ENCODE measurements at regions not wholly inside any gene's neighbourhood (a gene's known extent, or its start where the extent isn't known, plus 50 kb on each side); places are given as distances from the start of the nearest gene placed in this dataset.

DNA sequence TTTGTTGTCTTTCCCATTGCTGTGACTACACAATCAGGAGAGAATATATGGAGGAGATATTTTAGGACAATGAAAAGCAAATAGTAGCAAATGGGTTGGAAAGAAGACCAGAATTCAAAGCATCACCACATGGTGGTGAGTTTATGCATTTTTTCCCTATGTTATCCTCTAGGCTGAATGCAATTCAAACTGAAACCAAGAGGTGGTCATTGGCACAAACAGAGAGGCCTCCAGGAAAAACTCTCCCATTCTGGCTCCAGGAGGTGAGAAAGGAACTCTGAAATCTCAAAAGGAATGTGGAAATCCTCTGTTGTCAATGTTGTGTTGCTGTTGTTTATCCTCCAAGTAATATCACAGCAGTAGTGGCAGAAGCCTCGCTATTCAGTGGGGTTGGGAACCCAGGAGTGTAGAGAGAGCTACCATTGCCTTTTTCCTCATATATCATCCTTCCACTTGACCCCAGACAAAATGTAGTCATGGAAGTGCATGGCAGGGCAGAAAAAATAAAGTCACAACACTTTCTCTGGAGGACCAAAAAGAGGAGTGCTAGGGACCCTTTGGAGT is 819.1 kb downstream of the GRID1 start:
- H3K27me3 ChIP-seq (ENCODE audit: insufficient read depth, low read depth): no peaks in the 10 kb centered on the region
- no peak overlapping the region for H2AFZ ChIP-seq (ENCODE audit: low read depth)
- no peaks in the 10 kb centered on the region for H3K36me3 ChIP-seq (ENCODE audit: insufficient read depth)
- TF ChIP-seq, protein P1, sequence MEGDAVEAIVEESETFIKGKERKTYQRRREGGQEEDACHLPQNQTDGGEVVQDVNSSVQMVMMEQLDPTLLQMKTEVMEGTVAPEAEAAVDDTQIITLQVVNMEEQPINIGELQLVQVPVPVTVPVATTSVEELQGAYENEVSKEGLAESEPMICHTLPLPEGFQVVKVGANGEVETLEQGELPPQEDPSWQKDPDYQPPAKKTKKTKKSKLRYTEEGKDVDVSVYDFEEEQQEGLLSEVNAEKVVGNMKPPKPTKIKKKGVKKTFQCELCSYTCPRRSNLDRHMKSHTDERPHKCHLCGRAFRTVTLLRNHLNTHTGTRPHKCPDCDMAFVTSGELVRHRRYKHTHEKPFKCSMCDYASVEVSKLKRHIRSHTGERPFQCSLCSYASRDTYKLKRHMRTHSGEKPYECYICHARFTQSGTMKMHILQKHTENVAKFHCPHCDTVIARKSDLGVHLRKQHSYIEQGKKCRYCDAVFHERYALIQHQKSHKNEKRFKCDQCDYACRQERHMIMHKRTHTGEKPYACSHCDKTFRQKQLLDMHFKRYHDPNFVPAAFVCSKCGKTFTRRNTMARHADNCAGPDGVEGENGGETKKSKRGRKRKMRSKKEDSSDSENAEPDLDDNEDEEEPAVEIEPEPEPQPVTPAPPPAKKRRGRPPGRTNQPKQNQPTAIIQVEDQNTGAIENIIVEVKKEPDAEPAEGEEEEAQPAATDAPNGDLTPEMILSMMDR (conservative IDR thresholded peaks at IDR 0.05; ENCODE audit: low read depth, low read length): no peak
- H3K4me2 ChIP-seq: no peak overlapping the region
- H3K27ac ChIP-seq: no peak overlapping the region
- no peak overlapping the region for H3K4me3 ChIP-seq (IDR thresholded peaks at IDR 0.05; ENCODE audit: insufficient read depth, low read depth, low read length)
- H3K9ac ChIP-seq: no peak overlapping the region
- peaks cover 19% of the 10 kb centered on the region for H3K4me1 ChIP-seq (ENCODE audit: low read depth, poor library complexity, severe bottlenecking)
- no peaks in the 10 kb centered on the region for H4K20me1 ChIP-seq (ENCODE audit: insufficient read depth)
- no peaks in the 10 kb centered on the region for H3K79me2 ChIP-seq (ENCODE audit: insufficient read depth, low read depth)

DNA sequence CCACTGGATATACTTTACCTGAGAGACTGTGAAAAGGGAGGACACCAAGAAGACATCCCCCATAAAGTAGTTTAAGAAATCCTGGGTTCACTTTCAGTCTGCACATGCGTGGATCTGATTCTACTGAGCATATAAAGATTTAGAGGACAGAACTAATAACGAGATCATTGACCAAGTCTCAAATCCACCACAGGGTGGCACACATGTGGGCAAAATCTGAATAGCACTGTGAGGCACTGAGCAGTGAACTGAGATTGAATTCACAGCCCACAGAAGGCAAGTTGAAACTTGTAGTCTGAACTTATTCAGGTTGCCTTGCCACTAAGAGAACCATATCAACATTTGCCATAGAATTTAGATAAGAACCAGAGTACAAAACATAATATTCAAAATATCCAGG is 818.6 kb downstream of the GRID1 start:
- H3K79me2 ChIP-seq (ENCODE audit: insufficient read depth, low read depth): no peaks in the 10 kb centered on the region
- H4K20me1 ChIP-seq (ENCODE audit: insufficient read depth): no peaks in the 10 kb centered on the region
- no peaks in the 10 kb centered on the region for H3K36me3 ChIP-seq (ENCODE audit: insufficient read depth)
- peaks cover 19% of the 10 kb centered on the region for H3K4me1 ChIP-seq (ENCODE audit: low read depth, poor library complexity, severe bottlenecking)
- H3K4me3 ChIP-seq (IDR thresholded peaks at IDR 0.05; ENCODE audit: insufficient read depth, low read depth, low read length): no peak overlapping the region
- no peaks in the 10 kb centered on the region for H3K27me3 ChIP-seq (ENCODE audit: insufficient read depth, low read depth)
- H3K27ac ChIP-seq: no peak overlapping the region
- H3K4me2 ChIP-seq: no peak overlapping the region
- TF ChIP-seq, protein P1 (conservative IDR thresholded peaks at IDR 0.05; ENCODE audit: low read depth, low read length): peak; percentile 60
- H2AFZ ChIP-seq (ENCODE audit: low read depth): no peak overlapping the region
- H3K9ac ChIP-seq: no peak overlapping the region

All from KMS-11 (cell line).